SK-N-MC (cell line): ENCODE measurements at regions not wholly inside any gene's neighbourhood (a gene's known extent, or its start where the extent isn't known, plus 50 kb on each side); places are given as distances from the start of the nearest gene placed in this dataset.

ENCODE experiments used
- EZH2 ChIP-seq: fragments of 200-600 bp; sonication (generic); IDR thresholded peaks from one replicate; pipeline ENCODE4 v1.6.1; 2017; ENCODE audit warnings: antibody characterized with exemption
- POLR2AphosphoS5 ChIP-seq: IDR thresholded peaks from 2 replicates; pipeline ENCODE4 v1.6.1; 2012; ENCODE audit warnings: mild to moderate bottlenecking, low read depth, low read length, borderline replicate concordance

- TF ChIP-seq EZH2 = no peak
- TF ChIP-seq POLR2AphosphoS5 = no peak
Measured at GRCh38 chr15:62477929-62478328, 312.8 kb upstream of the C2CD4B start.
